ENCODE measurements at regions not wholly inside any gene's neighbourhood (a gene's known extent, or its start where the extent isn't known, plus 50 kb on each side); places are given as distances from the start of the nearest gene placed in this dataset.

DNA sequence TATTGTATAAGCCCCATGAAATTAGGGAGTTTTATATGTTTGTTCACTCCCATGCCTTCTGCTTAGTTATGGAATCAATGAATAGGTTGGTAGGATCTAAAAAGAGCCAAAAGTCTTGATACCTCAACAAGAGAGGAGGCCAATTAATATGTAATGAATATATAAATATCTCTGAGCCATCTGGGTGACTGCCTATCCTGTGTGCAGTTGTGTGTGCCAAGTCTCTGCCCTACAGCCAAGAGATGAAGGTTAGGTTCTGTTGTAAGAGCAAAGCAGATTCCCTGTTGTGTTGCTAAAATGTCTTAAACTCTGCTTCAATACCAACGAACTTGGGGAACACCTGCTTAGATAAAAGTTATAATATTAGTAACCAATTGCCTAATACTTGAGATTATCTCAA, 61.8 kb upstream of the GORAB start:
- TF ChIP-seq, protein P1, sequence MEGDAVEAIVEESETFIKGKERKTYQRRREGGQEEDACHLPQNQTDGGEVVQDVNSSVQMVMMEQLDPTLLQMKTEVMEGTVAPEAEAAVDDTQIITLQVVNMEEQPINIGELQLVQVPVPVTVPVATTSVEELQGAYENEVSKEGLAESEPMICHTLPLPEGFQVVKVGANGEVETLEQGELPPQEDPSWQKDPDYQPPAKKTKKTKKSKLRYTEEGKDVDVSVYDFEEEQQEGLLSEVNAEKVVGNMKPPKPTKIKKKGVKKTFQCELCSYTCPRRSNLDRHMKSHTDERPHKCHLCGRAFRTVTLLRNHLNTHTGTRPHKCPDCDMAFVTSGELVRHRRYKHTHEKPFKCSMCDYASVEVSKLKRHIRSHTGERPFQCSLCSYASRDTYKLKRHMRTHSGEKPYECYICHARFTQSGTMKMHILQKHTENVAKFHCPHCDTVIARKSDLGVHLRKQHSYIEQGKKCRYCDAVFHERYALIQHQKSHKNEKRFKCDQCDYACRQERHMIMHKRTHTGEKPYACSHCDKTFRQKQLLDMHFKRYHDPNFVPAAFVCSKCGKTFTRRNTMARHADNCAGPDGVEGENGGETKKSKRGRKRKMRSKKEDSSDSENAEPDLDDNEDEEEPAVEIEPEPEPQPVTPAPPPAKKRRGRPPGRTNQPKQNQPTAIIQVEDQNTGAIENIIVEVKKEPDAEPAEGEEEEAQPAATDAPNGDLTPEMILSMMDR (conservative IDR thresholded peaks at IDR 0.05 in 1 of 2, IDR thresholded peaks at IDR 0.05 in 1 of 2; ENCODE audit: extremely low read depth in 1 of 2, insufficient read depth in 1 of 2, low read depth in 1 of 2, low read length in 2 of 2) = no peak
- no peak for TF ChIP-seq EZH2 (IDR thresholded peaks at IDR 0.05; ENCODE audit: borderline replicate concordance, low read length)
